GM19351 (cell line): ENCODE measurements at regions not wholly inside any gene's neighbourhood (a gene's known extent, or its start where the extent isn't known, plus 50 kb on each side); places are given as distances from the start of the nearest gene placed in this dataset.
"Not testable (repeated sequence)": the region's sequence is repeated elsewhere in the genome, so short reads cannot be mapped to it uniquely, and the experiment has no call there.

Experiments
- ATAC-seq: cut with Tn5 transposase; IDR thresholded peaks from one replicate; pipeline ENCODE4 v1.9.1; 2021; ENCODE audit warnings: mild to moderate bottlenecking, moderate library complexity; ENCODE audit not compliant: unreplicated experiment

DNA sequence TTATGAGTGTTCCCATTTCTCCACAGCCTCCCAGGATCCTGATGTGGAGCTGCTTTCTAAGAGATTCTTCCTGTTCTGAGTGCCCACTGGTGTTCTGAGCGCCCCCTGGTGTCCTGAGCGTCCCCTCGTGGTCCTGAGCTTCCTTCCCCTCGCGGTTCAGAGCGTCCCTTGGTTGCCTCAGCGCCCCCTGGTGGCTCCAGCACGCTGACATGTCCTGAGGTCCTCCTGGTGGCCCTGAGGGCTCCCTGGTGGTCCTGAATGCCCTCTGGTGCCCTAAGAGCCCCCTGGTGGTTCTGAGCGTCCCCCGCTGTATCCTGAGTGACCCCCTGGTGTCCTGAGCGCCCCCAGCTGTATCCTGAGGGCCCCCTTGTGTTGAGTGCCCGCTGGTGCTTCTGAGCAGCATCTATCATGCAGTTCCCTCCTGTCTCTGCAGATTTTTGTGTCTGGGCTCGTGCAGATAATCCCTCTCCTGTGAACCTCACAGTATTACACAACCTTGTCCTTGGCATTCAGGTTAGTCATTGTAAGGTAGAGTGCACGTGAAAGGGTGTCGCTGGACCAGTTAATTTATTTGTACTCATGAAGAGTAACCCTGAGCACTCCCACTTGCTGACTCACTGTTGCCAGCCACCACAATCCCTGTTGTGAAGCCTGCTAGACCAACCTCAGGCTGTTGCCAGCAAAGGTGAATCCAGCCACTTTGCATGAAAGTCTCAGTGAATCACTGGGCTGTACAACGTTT, 1214.9 kb downstream of the TMEM121 start:
- peak; percentile 67 for ATAC-seq

DNA sequence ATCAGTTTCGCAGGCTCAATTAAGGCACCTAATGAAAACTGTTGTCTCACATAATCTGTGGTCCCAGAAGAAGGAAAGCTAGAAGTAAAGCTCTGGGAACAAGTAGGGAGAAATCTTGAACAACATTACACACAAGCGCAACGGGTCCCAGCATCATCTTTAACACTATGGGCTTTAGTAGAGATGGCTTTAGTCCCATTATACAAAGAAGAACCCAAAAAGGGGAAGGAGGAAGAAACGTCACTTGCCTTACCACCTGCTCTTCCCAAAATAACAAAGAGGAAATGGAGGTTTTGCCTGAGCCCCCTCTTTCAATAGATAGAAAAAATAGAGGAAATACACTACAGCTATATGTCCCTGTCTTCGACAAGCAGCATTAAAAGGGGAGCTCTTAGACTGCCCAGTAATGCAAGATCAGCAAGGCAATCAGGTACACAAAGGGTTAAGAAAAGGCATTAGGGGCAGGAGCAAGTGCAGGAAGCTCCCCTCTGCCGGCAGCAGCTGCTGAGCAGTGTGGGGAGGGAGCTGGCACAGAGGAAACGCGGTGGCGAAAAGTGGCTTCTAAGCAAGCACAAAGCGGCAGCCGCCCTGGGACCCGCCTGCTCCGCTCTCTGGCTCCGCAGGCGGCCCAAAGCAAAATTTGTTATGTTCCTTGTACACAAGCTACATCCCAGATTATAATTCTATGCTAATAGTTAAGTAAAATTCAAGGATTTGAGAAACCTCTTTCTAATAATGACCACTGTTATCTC, 1218.8 kb downstream of the TMEM121 start:
- peak; percentile 58 for ATAC-seq

DNA sequence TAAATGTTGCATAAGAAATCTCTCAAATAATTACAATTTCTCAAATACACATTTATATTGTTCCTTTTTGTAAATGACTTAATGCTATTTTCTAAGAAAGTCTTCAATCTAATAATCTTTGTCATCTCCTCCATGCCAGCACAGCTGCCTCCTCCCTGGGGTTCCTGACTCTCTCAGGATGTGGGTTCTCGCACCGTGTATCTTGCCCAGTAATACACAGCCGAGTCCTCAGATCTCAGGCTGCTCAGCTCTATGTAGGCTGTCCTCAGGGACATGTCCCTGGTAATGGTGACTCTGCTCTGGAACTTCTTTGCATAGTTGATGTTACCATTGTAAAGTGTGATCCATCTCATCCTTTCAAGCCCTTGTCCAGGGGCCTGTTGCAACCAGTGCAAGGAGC, 1223.7 kb downstream of the TMEM121 start:
- ATAC-seq, result not testable (repeated sequence)

DNA sequence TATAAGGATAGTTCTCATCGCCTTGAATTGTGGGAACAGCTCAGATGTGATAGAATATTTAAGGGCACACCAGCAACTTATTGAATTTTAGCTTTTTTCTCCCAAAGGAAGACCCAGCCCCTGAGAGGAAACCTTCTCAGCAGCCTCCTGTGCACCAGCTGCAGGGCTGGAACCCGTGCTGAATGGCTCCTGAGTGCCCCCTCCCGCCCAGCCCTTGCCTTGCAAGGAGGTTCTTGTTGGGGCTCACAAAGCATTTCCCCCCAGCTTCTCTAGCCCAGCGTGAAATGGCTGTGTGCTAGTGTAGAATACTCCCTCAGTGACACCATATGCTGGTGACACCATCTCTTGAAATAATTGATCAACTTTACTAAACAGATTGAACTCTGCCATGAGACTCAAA, 1227.4 kb downstream of the TMEM121 start:
- not testable (repeated sequence) for ATAC-seq

DNA sequence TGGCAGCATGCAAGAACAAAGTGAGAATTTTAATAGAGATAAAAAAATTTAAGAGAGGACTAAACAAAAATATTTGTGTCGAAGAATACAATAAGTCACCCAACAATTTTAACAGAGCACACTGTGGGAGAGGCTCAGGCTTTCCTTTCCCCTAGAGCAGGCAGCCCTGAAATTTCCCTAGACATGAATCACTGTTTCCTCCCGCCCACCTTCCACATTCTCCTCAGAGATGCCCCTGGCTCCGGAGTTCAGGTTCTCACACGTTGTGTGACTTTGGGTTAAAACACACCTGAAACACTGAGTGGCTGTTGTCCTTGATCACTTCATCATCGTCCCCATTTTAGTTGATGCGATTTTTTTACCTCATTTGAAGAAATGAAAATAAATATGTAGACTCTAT, 1231.1 kb downstream of the TMEM121 start:
- not testable (repeated sequence) for ATAC-seq

DNA sequence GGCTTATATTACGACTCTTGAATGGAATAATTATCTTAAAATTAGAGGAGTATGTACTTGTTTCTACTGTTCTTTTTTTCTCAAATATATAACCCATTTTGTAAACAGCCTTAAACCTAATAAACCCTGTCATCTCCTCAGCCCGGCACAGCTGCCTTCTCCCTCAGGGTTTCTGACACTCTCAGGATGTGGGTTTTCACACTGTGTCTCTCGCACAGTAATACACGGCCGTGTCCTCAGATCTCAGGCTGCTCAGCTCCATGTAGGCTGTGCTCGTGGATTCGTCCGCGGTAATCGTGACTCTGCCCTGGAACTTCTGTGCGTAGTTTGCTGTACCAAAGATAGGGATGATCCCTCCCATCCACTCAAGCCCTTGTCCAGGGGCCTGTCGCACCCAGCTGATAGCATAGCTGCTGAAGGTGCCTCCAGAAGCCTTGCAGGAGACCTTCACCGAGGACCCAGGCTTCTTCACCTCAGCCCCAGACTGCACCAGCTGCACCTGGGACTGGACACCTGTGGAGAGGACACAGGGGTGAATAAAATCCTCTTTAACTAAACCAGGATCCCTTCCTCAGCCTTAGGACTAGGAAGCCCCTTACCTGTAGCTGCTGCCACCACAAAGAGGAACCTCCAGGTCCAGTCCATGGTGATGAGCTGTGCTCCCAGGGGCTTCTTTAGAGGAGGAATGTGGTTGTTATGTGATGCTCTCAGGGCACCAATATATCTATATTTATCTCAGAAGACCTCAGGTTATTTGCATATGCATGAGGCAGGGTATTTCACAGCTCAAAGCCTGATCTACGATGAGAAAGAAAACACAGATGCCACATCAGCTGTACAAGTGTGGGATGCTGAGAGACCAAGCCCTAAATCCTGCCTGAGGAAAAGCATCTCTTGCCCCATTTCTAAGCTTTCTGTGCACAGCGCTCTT, 1235.8 kb downstream of the TMEM121 start:
- ATAC-seq, result not testable (repeated sequence)

DNA sequence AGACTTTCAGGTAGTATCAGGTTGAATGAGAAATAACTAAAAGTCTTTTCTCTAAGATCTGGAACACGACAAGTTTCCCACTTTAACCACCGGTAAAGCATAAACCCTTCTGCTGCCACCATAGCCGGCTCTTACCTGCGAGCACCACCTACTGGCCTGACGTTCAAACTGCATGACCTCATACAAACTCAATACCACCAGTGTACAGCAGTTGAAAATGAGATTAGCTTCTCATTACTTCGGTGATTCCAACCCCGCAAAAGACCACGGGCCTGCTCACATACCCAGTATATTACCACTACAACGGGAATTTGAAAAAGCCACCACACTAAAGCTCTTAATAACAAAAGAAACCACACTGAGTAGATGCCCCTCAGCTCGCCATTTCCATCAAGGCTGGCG, 1238.6 kb downstream of the TMEM121 start:
- ATAC-seq, result peak; percentile 63

DNA sequence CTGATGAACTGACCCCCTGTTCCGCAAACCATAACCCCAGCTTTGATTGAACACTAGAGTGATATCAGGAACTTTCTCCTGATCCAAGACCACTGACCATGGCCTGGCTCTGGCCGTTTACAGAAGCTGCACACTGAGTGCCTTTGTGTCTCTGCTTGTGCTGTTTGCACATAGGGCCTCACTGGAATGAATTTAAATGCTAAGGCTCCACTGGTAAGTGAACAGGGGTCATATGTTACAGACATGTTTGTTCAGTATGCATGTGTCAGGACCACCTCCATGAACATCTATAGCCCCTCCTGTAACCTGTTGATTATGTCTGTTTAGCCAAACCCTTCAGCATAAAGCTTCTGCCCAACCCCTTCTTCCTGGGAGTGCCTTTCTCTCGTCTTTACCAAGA, 1239.8 kb downstream of the TMEM121 start:
- no peak for ATAC-seq

DNA sequence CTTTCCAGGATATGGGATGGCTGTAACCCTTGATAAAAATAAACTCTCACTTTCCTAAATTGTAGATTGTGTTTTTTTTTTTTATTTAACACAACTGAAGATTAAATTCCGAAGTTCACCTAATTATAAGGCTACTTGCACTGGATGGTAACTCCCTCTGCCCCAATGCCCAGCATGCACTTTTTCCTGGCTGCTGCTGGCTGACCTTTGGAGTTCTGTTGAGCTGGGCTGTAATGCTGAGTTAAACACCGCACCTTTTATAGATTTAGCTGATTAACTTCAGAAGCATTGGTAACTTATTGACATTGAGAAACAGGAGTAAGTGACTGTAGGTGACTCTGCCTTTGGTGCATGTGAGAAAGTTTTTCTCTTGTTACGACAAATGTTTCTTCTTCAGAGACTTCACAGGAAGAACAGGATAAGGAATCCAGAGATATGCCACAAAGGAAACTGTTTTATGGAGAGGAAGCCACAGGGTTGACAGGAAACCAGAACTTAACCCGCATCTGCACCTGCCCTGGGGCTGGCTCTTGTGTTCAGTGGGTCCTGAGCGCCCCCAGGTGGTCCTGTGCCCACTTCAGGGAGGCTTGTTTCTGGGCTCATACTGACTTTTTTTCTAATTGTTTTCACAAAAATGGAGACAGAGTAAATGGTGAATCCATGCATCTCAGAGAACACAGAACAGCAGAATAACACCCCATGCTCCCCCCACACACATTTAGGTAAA, 1240.3 kb downstream of the TMEM121 start:
- not testable (repeated sequence) for ATAC-seq

DNA sequence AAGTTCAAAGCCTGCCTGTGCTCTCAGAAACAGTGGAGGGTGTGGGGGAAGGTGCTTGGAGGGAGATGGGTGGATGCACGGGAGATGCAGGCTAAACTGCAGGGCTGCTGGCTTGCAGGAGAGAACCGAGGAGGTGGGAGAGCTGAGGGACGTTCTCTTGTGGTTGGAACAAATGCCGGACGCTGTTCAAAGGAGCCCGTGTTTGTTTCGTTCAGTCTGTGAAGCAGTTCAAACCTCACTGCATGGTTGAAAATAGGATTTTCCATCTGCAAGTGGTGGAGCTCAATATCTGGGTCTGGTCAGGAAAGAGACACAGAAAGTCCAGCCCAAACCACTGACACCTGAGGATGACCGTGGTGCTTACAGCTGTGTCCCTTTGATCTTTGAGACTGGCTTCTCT, 1241.8 kb downstream of the TMEM121 start:
- not testable (repeated sequence) for ATAC-seq

DNA sequence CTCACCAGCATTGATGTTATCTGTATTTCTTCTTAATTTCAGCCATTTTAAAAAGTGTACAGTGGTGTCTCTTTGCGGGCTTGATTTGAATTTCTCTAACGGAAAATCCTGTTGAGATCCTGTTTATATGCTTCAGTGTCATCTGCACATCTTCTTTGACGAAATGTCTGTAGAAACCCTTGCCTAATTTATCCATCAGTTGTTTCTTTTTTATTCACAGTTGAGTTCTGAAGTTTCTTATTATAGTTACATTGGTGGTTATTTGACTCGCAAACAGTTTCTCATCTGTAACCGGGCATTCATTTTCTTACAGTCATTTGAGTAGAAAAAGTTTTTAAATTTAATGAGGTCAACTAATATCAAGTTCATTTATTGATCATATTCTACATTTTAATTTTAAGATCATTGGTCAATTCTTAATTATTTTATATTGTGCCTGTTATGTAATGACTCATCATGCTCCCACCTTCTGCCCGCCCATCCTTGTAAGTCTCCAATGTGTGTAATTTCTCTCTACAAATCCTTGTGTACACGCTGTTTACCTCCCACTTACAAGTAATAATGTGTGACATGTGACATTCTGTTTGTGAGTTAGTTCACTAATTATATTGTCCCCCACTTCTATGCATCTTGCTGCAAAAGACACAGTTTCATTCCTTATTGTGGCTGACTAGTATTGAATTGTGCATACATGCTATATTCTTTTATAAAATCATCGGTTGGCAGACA, 1242.8 kb downstream of the TMEM121 start:
- ATAC-seq, result not testable (repeated sequence)

DNA sequence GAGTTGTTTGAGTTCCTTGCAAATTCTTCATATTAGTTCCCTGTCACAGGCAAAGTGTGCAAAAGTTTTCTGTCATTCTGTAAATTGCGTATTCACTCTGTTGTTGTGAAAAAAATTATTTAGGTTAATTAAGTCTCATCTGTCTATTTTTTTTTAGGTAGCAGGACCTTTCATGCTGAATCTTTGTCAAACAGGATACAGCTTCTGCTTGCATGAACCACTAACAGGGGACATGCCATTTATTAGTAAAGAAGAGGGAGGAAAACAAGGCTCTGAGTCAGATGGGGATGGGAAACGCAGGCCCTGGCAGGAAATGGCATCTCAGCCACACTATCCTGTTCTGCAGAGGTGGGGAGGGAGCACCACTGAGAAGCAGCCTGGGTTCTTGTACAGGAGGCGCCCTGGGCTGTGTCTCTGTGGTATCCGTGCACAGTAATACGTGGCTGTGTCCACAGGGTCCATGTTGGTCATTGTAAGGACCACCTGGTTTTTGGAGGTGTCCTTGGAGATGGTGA, 1243.8 kb downstream of the TMEM121 start:
- ATAC-seq, result not testable (repeated sequence)

DNA sequence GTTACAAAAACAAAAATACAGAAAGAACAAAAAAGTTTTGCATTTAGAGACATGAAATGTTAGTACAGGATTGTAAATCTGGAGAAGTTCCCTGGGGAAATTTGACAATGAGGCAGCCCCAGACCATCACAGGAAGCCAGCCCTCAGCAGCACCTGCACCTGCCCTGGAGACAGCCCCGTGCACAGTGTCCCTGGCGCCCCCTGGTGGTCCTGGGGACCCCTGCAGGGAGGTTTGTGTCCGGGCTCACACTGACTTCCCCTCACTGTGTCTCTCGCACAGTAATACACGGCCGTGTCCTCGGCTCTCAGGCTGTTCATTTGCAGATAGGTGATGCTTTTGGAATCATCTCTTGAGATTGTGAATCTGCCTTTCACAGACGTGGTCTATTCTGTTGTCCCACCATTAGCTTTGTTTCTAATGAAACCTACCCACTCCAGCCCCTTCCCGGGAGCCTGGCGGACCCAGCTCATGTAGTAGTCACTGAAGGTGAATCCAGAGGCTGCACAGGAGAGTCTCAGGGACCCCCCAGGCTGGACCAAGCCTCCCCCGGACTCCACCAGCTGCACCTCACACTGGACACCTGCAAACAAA, 1248.6 kb downstream of the TMEM121 start:
- ATAC-seq, result not testable (repeated sequence)

DNA sequence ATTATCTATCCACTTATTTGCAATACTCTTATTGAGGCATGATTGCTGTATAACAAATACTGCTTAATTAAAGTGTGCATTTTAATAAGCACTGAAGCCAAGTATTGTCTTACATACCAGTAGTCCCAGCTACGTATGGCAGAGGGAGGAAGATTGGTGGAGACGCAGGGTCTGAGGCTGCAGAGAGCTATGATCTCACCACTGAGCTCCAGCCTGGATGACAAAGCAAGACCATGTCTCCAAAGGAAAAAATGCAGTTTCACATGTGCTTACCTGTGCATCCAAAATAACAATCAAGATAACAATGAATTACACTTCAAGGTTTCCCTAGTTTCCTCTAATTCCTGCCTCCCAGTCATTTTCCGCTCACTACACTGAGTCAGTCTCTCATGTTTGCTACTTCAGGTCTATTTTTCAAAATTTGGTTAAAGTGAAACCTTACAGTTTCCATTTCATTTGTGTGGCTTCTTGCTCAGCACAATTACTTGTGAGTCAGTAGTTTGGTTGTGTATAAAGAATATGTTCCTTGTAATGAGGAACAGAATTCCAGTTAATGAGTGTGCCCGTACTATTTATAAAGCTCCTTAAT, 1250.1 kb downstream of the TMEM121 start:
- ATAC-seq, result no peak

DNA sequence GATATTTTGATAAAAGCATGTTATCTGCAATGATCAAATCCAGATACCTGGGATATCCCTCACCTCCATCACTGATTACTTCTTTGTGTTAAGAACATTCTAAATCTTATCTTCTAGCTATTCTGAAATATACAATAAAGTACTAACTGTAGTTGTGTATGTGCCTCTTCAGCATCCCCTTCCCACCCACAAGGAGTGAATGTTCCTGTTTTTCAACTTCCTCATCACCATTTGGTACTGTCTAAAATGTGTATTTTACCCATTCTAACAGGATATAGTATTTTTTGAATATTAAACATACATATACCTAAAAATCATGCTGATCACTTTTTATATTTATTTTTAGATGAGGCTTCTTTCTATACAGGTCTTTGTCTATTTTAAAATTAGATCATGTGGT, 1252.6 kb downstream of the TMEM121 start:
- ATAC-seq, result no peak

DNA sequence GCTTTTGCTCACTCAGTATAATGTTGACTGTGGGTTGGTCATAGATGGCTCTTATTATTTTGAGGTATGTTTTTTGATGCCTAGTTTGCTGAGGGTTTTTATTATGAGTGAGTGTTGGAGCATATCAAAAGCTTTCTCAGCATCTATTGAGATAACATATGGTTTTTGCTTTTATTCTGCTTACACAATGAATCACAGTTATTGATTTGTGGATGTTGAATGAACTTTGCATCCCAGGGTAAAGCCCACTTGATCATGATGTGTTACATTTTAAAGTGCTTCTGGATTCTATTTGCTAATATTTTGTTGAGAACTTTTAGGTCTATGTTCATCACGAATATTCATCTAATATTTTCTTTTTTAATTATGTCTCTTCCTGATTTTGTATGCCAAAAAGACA, 1260.3 kb downstream of the TMEM121 start:
- ATAC-seq, result no peak

DNA sequence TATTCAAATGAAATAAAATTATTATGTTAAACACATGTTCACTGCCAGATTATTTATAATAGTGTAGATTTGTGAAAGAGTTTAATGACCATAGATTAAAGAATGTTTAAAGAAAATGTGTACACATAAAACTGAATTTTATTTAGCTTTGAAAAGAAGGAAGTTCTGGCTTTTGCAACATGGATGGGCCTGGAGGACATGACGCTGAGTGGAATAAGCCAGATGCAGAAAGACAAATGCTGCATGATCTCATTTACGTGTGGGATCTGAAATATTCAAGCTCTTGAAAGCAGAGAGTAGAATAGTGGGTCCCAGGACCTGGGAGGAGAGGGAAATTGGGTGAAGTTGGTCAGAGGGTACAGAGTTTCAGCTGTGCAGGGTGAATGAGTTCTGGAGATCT, 1261.2 kb downstream of the TMEM121 start:
- ATAC-seq, result no peak

DNA sequence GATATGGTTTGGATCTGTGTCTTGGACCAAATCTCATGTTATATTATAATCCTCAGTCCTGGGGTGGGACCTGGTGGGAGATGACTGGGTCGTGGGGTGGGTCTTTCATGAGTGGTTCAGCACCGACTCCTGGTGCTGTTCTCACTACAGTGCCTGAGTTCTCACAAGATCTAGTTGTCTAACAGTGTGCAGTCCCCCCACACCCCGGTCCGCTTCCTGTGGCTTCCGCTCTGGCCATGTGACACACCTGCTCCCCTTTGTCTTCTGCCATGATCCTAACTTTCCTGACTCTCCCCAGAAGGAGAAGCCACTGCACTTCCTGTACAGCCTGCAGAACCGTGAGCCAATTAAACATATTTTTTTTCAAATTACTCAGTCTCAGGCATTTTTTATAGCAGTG, 1262.2 kb downstream of the TMEM121 start:
- ATAC-seq, result no peak

DNA sequence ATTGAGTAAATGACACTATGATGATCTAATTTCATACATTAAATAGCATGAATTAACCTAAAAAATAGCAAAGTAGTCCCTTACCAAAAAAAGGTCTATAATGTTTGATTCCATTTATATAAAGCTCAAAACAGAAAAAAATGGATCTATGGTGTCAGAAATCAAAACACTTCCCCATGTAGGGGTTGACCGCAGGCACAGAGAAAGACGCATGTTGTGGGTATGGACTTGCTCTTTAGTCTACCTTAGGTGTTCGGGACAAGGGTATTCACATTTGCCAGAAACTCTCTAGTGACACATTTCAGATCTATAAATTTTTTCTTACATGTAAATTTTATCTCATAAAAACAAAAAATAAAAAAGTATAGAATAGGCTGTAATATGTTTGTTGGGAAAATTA, 1262.9 kb downstream of the TMEM121 start:
- no peak for ATAC-seq
